GM19468 (cell line): ENCODE measurements at regions not wholly inside any gene's neighbourhood (a gene's known extent, or its start where the extent isn't known, plus 50 kb on each side); places are given as distances from the start of the nearest gene placed in this dataset.
"Not testable (repeated sequence)": the region's sequence is repeated elsewhere in the genome, so short reads cannot be mapped to it uniquely, and the experiment has no call there.

Experiments
- ATAC-seq: cut with Tn5 transposase; IDR thresholded peaks from one replicate; pipeline ENCODE4 v1.9.1; 2021; ENCODE audit warnings: mild to moderate bottlenecking, moderate library complexity, moderate number of reproducible peaks; ENCODE audit not compliant: unreplicated experiment; ENCODE audit errors: extremely low read depth

DNA sequence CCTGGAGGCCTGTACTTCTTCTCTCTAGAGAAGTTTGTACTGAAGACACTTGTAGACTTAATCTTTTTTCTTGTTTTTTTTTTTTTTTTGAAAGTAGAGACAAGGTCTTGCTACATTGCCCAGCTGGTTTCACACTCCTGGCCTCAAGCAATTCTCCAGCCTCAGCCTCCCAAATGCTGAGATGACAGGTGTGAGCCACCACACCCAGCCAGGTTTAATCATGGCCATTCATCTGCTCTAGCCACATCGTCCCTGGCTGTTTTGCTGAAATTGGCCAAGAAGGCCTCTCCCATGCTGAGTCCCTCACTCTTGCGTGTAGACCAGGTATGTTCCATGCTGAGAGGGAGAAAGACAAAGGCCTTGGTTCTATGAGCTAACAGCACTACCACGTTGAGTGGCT is 176.2 kb downstream of the JCAD start:
- ATAC-seq = no peak

DNA sequence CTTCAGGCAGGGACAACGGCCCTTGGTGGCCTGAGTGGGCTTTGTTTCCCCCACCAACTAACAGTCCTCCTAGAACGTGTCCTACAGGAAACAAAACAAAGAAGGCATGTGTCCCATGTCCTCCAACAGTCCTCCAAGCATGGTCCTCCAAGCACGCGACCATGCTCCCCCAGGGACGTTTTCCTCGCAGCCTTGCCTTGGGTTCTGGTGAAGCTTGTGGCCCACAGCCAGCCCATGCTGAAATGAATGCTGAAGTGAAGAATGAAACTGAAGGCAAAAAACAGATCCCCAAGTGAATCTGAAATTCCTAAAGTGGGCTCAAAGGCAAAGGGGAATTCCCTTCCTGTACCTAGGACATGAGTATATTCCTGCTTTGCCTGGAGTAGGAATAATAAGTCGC is 176.6 kb downstream of the JCAD start:
- no peak for ATAC-seq

DNA sequence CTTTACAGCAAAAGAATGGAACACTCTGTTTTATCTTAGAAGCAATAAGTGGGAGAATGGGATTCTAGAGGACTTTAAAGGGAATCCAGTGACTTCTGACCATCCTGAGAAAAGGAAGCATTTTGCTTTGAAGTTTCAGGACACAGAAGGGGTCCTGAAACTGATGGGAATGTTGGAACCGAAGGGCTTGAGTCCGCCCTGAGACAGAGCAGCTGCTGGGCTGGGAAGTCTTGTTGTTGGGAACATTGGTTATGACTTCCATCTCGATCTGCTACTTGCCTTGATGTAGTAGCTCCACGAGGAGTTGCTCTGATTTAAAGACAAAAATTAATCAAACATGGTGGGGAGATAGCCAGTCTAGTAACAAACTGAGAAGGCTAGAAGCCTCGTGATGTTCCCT is 177.6 kb downstream of the JCAD start:
- ATAC-seq = no peak

DNA sequence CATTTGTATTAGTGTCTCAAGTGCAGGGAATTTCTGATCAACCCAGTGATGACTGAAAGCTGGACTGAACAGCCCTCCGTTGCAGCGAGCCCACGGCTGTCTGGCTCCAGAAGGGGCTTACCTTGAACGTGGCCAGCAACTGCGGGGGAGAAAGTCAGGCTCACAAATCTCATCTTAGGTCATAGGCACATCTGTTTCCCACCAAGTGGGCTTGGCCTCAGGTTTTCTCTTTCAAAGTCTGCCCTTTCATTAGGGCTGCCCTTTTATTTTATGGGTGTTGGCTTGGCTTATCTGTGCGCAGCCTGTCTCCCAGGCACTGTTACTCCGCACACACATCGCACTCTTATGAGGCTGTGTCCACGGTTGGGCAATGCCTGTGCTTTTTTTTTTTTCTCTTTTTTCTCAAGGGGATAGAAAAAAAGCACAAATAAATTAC is 178.0 kb downstream of the JCAD start:
- ATAC-seq = no peak

DNA sequence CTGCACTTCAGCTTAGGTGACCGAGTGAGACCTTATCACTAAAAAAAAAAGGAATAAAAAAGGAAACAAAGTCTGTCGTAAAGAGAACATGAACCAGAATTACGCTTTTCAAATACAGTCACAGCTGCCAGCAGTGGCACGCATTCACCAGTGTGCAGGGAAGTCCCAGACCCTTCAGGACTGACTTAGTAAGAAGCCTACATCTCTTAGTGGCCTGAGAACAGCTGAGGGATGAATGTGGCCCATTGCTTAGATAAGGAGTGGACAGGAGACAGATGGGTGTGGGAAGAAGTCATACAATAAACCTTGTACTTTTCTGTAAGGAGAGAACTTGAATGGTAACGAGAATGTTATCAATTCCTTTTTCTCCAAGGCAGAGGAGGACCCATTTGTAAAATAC is 178.5 kb downstream of the JCAD start:
- no peak for ATAC-seq

GRCh38 chr10:29879862-29880261 is 179.5 kb downstream of the JCAD start:
- no peak for ATAC-seq

- no peak for ATAC-seq
Measured at GRCh38 chr10:29878492-29878891, 180.9 kb downstream of the JCAD start.

DNA sequence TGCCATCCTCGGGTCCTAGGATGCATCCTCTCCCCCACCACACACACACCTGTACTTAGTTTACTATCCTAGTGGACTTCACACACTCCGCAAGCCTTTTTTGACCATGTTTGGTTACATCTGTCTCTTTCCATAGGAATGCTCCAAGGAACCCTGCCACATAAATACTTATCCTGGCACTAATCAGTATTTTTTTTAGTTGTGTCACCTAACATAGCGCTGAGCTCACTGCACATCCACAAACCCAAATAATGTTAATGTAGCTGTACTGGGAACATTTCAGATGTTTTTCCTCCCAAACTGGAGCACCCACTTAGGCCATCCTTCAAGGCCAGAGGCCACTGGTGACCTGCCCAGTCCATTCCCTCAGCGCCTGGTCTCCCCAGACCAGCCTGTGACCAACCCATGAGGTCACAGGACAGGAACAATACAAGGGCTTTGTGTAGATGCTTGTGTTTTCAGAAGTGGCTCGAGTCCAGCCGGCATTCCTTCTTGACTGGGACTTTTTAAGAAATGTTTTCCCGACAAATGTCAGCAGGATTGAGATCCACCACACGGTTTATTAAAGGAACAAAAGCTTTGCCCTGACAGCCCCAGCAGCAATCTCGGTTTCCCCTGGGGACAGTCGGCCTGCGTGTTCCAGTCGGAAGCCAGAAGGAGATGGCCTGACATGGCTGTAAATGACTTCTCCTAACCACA is 181.4 kb downstream of the JCAD start:
- no peak for ATAC-seq

- no peak for ATAC-seq
Measured at GRCh38 chr10:29876008-29876555, 183.3 kb downstream of the JCAD start.

- ATAC-seq = no peak
Measured at GRCh38 chr10:29874606-29875269, 184.6 kb downstream of the JCAD start.

DNA sequence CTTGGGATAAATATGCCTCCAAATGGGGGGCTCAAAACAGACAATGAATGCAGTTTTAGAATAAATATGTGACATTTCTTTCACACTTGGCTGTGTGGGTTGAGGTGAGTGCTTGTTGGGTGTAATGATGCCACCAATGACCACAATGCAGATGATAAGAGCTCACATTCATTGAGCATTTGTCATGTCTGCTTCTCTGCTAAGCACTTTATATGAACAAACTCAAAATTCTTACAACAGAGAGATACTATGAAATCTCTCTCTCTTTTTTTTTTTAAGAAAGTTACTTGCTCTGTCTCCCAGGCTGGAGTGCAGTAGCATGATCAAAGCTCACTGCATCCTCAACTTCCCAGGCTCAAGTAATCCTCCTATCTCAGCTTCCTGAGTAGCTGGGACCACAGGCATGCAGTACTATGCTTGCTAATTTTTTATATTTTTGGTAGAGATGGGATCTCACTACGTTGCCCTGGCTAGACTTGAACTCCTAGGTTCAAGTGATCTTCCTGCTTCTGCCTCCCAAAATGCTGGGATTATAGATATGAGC is 185.4 kb downstream of the JCAD start:
- ATAC-seq = no peak

DNA sequence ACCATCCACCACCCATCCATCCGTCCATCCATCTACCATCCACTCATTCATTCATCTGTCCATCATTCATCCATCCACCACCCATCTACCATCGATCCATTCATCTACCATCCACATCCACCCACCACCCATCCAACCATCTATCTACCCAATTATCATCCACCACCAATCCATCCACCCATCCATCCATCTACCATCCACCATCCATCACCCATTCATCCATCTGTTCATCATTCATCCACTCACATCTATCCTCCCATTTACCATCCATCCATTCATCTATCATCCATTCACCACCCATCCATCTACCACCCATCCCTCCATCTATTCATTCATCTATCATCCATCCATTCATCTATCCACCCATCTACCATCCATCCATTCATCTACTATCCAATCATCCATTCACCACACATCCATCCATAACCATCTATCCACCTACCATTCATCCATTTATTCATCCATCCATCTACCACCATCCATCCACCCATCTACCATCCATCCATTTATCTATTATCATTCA is 188.8 kb downstream of the JCAD start:
- ATAC-seq = no peak

- no peak for ATAC-seq
Measured at GRCh38 chr10:29869593-29869992, 189.8 kb downstream of the JCAD start.

- ATAC-seq = no peak
Measured at GRCh38 chr10:29866356-29866755, 193.0 kb downstream of the JCAD start.

DNA sequence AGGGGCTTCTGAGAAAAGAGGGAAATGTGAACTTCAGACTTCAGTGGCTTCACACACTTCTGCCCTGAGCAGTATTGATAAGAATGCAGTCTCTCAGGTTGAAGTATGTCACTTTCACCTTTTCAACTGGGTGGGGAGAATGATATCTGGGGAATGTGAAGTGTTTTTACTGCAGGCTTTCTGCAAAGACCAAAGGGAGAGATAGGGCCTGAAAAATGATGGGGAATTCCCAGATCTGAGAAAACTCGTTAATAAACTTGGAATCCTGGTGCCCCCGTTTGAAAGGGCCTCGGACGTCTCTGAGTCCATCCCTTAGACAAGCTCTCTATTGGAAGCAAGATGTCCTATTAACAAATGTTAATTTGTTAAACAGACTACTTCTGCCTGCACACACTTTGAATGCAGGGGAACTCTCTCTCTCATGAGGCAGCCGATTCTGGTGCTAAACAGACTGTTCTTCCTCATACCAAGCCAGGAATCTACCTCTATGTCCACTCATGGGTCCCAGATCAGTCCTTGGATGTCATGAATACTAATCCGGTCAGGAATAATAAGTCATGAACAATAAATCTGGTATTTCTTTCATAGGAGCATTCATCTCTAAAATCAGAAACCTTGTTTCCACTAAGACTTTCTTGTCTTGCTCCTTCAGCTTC is 193.6 kb downstream of the JCAD start:
- no peak for ATAC-seq

DNA sequence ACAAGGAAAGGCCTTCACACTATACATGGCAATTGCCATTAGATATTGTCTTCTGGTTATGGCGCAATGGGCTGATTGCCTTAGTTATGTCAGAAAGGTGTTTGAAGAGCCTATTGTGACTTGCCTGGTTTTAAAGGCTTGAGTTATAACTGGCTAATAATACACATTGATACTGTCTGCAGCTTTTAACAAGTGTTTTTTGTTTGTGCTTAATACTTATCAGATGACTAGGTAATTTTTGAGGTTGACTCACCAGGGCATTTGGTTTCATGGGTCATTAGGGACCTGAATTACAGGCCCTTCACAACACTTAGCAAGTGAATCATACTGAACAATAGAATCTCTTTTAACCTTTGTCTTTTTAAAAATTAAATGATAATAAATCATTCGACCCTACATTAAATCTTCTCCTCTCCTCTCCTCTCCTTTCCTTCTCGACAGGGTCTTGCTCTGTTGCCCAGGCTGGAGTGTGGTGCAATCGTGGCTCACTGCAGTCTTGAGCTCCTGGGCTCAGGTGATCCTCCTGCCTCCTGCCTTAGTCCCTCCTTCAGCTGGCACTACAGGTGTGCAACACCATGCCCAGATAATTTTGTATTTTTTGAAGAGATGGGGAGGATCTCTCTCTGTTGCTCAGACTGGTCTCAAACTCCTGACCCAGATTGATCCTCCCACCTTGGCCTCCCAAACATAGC is 196.3 kb downstream of the JCAD start:
- no peak for ATAC-seq

- ATAC-seq = no peak
Measured at GRCh38 chr10:29861811-29862505, 197.4 kb downstream of the JCAD start.

DNA sequence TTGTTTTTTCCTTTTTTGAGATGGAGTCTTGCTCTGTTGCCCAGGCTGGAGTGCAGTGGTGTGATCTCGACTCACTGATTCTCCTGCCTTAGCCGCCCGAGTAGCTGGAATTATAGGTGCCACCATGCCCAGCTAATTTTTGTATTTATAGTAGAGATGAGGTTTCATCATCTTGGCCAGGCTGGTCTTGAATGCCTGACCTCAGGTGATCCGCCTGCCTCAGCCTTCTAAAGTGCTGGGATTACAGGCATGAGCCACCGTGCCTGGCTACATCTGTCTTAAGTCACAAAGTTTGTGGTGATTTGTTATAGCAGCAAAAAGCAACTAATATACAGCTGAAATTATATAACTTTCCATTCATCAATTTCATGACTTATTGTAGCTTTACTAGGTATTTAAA is 198.2 kb downstream of the JCAD start:
- not testable (repeated sequence) for ATAC-seq

- ATAC-seq = no peak
Measured at GRCh38 chr10:29860166-29860565, 199.2 kb downstream of the JCAD start.
